ENCODE measurements at regions not wholly inside any gene's neighbourhood (a gene's known extent, or its start where the extent isn't known, plus 50 kb on each side); places are given as distances from the start of the nearest gene placed in this dataset.
"Not testable (repeated sequence)": the region's sequence is repeated elsewhere in the genome, so short reads cannot be mapped to it uniquely, and the experiment has no call there.

DNA sequence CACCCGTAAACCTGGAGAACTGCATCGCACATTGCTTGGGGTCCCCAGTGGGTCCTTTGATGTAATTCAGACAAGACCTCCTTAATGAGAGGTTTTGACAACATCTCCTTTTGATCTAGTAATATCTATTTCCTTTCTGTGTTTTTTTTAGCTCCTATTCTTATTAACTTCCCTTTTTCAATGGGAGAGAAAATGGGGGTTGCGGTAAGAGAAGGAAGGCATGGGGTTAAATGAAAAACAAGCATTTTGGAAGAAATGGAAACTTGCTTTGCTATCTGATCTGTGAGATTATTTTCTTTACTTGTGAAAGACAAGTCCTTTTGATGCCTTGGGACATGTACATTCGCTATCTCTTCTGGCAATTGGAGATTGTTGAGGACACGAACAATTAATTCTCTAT, 418.6 kb upstream of the MAN1A1 start:
- H3K27ac Mint-ChIP-seq = no peak overlapping the region
- no peaks in the 10 kb centered on the region for H3K4me1 Mint-ChIP-seq
- no peaks in the 10 kb centered on the region for H3K9me3 Mint-ChIP-seq
- H3K27me3 Mint-ChIP-seq = peaks cover 4% of the 10 kb centered on the region
- H3K4me3 Mint-ChIP-seq = no peak overlapping the region
- ChIA-PET CTCF (no interaction called here), POLR2A (no interaction called here)
- DNase-seq = no peak
- H3K36me3 Mint-ChIP-seq (ENCODE audit: low read depth) = no peaks in the 10 kb centered on the region

DNA sequence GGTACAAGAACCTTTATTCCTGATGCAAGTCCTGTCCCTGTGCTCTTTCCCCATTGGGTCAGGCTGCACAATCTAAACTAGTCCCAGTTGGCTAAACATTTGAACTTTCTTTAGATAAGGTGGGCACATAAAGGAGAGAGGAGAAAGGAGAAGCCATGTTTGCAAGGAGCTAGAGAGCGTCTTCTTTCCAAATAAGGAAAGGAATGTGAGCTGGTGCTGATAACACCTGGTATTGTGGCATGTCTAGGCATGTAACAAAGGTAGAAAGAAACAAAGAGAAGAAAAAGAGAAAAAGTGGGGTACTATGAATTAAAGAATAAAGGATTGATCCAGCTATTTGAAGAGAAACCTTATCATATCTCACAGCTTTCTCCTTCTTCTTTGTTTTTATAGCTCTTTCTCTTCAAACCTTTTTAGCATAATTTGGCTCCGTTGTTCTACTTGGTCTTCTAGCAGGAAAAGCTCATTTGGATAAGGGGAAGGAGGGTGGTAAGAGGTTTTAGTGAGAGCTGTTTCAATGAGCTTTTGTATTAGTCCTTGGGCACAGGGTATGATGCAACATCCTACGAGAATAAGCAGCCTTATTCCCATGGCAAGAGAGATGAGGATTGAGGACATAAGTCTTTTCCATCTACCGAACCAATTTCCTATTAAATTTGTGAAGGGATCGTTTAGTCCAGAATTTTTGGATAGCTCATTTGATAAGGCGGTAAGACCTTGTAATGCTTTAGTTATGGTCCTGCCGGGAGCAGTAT, 415.5 kb upstream of the MAN1A1 start:
- ChIA-PET POLR2A (no interaction called here), CTCF (no interaction called here)
- Mint-ChIP-seq H3K27me3 (peaks cover 4% of the 10 kb centered on the region), H3K4me3 (no peak overlapping the region), H3K4me1 (no peaks in the 10 kb centered on the region), H3K36me3 (ENCODE audit: low read depth) (no peaks in the 10 kb centered on the region), H3K9me3 (no peaks in the 10 kb centered on the region), H3K27ac (no peak overlapping the region)
- DNase-seq = no peak

DNA sequence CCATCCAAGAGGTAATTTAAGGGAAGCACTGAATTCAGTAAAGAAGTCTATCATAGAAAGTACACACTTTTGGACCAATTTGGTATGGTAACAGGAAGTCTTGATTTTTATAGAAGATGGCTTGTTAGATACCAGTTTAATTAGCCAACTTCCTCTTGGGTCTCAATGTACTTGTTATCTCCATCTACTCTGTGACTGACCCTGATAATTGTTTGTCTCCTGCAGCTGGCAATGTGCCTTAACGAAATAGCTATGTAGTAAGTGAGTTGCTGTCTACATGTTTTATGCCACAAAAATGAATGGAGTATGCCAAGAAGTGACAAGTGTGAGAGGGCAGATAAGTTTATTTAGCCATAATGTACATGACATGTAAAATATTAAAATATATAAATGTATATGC, 410.5 kb upstream of the MAN1A1 start:
- peaks cover 4% of the 10 kb centered on the region for H3K27me3 Mint-ChIP-seq
- DNase-seq = no peak
- ChIA-PET POLR2A (no interaction called here), CTCF (interaction anchor here (0.6 kb wide), 1 partner anchor 396 kb away, joined by 3 read pairs; no protein-coding TSS in a partner anchor)
- H3K4me1 Mint-ChIP-seq = no peaks in the 10 kb centered on the region
- H3K4me3 Mint-ChIP-seq = no peak overlapping the region
- H3K9me3 Mint-ChIP-seq = no peaks in the 10 kb centered on the region
- H3K36me3 Mint-ChIP-seq (ENCODE audit: low read depth) = no peaks in the 10 kb centered on the region
- H3K27ac Mint-ChIP-seq = no peak overlapping the region

DNA sequence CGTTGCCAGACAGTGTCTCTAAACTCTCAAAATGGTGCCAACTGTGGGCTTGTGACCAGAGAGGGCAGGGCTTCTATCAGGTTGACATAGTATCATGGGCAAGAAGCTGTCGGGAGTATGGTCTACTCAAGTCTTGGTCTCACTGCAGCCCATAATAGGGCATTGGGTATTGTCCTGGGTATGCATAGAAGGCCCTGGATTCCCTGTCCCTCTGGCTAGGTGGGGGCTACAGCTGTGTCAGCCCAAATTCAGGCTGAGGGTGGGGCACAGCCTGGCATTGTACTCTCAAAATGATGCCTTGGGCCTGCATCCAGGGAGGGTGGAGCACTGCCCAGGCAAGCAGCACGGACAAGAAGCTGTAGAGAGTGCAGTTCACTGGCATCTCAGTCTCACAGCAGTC, 408.8 kb upstream of the MAN1A1 start:
- Mint-ChIP-seq H3K4me3 (no peak overlapping the region), H3K27ac (no peak overlapping the region), H3K27me3 (no peaks in the 10 kb centered on the region), H3K9me3 (no peaks in the 10 kb centered on the region), H3K36me3 (ENCODE audit: low read depth) (no peaks in the 10 kb centered on the region), H3K4me1 (no peaks in the 10 kb centered on the region)
- CTCF ChIA-PET = no interaction called here
- POLR2A ChIA-PET = no interaction called here
- DNase-seq = no peak

DNA sequence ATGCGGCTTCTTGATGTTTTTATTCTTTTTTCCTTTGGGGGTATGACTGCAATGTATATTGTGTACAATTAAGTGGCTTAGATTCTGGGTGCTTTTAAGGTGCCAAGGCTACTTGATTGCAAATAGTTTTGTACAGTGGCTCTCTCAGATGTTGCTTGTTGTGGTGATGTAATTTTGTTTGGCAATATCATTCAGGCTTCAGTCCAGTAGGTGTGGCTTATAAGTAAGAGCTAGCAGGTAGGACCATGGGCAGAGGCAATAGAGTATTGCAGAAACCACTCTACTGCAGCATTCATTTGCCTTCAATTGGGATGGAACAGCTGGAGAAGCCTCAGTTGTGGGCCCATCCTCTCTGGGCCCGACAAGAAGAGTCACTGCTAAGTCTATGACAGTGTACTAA, 407.9 kb upstream of the MAN1A1 start:
- H3K36me3 Mint-ChIP-seq (ENCODE audit: low read depth) = no peaks in the 10 kb centered on the region
- CTCF ChIA-PET = no interaction called here

DNA sequence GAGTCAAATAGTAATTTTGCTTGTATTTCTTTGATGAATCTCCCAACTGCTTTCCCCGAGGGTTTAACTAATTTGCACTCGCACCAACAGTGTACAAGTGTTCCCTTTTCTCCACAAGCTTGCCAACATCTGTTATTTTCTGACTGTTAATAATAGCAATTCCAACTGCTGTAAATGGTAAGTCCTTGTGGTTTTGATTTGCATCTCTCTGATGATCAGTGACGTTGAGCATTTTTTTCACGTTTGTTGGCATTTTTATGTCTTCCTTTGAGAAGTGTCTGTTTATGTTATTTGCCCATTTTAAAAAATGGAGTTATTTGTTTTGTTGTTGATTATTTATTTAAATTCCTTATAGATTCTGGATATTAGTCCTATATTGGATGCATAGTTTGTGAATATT, 399.8 kb upstream of the MAN1A1 start:
- POLR2A ChIA-PET = no interaction called here
- no peak for DNase-seq
- Mint-ChIP-seq H3K27ac (no peak overlapping the region), H3K27me3 (peaks cover 5% of the 10 kb centered on the region), H3K4me1 (no peaks in the 10 kb centered on the region), H3K36me3 (ENCODE audit: low read depth) (no peaks in the 10 kb centered on the region), H3K4me3 (no peak overlapping the region), H3K9me3 (no peaks in the 10 kb centered on the region)
- CTCF ChIA-PET = no interaction called here

More for the DNA sequence above, 407.9 kb upstream of the MAN1A1 start:
- Mint-ChIP-seq H3K4me3 (no peak overlapping the region), H3K27me3 (no peaks in the 10 kb centered on the region), H3K27ac (no peak overlapping the region), H3K4me1 (no peaks in the 10 kb centered on the region), H3K9me3 (no peaks in the 10 kb centered on the region)
- POLR2A ChIA-PET = no interaction called here
- DNase-seq = no peak

DNA sequence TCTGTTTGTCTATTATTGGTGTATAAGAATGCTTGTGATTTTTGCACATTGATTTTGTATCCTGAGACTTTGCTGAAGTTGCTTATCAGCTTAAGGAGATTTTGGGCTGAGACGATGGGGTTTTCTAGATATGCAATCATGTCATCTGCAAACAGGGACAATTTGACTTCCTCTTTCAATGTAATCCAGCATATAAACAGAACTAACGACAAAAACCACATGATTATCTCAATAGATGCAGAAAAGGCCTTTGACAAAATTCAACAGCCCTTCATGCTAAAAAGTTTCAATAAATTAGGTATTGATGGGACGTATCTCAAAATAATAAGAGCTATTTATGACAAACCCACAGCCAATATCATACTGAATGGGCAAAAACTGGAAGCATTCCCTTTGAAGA, 399.0 kb upstream of the MAN1A1 start:
- H3K36me3 Mint-ChIP-seq (ENCODE audit: low read depth); CTCF ChIA-PET; H3K27ac Mint-ChIP-seq; H3K9me3 Mint-ChIP-seq; H3K4me3 Mint-ChIP-seq; H3K4me1 Mint-ChIP-seq; POLR2A ChIA-PET; DNase-seq; H3K27me3 Mint-ChIP-seq: not testable (repeated sequence)

DNA sequence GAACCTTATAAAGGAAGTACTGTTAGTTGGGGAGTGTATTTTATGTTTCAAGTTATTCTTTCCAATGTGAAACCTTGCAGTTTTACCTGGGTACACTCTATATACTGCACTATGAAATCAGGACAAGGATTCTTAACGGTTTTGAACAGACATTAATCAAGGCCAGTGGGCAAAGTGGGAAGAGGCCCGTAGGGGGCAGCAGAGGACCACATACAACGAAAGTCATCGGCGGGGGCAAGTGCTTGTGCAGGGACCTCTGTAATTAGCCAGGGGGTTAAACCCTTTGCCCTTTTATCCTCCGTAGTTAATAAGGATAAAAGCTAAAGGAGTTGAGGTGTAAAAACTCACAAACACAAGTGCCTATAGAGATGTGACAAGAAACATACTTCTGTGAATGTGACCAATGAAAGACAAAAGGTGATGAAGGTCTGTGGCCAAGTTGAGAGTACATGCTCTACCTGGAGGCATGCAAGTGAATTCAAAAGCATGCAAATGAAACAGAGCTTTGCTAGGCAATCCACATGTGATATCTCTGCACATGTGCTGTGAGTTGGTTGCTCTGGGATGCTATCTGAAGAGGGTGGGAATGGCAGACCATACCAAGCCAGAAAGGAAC, 392.7 kb upstream of the MAN1A1 start:
- POLR2A ChIA-PET = no interaction called here
- Mint-ChIP-seq H3K4me1 (peaks cover 1% of the 10 kb centered on the region), H3K36me3 (ENCODE audit: low read depth) (no peaks in the 10 kb centered on the region), H3K27ac (no peak overlapping the region), H3K27me3 (peaks cover 9% of the 10 kb centered on the region), H3K9me3 (no peaks in the 10 kb centered on the region), H3K4me3 (no peak overlapping the region)
- DNase-seq = peak; percentile 63
- CTCF ChIA-PET = interaction anchor here (0.5 to 1.0 kb wide), 3 partner anchors 91 to 583 kb away, joined by 3 read pairs; no protein-coding TSS in a partner anchor

DNA sequence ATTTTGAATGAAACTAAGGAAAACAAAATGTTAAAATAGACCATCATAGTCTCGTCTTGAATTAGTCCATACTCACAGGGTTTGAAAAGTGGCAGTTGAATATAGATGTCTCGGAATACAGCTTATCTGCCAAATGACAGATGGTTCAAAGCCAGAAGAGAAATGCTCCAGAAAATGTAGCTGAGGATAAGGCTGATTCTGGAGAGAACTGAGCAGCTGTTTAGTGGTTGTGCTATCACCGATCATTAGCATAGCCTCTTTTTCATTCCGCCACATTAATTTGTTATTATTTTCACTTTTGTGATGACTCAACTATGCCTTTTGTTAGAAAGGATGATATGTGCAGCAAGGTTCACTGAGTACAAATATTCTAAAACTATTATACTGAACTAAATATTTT, 390.2 kb upstream of the MAN1A1 start:
- no peak overlapping the region for H3K4me3 Mint-ChIP-seq
- DNase-seq = no peak
- H3K4me1 Mint-ChIP-seq = peaks cover 1% of the 10 kb centered on the region
- no peak overlapping the region for H3K27ac Mint-ChIP-seq
- peaks cover 24% of the 10 kb centered on the region for H3K27me3 Mint-ChIP-seq
- ChIA-PET CTCF (no interaction called here), POLR2A (no interaction called here)
- H3K36me3 Mint-ChIP-seq (ENCODE audit: low read depth) = no peaks in the 10 kb centered on the region
- no peaks in the 10 kb centered on the region for H3K9me3 Mint-ChIP-seq

DNA sequence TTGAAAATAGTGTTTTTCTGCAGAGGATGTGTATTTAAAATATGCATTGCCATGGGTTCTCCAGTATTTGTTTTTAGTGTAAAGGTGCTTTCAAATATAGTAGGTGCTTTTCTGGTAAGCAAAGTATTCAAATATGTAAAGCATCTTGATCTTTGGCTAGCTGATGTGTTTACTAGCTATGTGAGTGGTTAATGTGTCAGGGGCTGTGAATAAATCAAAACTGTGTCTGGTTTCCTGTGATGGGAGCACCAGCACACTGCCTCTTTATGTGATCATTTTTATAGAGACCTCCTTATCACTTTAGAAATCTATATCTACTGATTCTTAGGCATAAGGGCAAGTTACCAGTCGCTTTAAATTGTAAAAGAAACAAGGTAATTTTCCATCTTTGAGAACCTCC, 388.9 kb upstream of the MAN1A1 start:
- CTCF ChIA-PET = interaction anchor here (0.6 kb wide), 1 partner anchor 424 kb away, joined by 4 read pairs; no protein-coding TSS in a partner anchor
- DNase-seq = no peak
- Mint-ChIP-seq H3K36me3 (ENCODE audit: low read depth) (no peaks in the 10 kb centered on the region), H3K4me3 (no peak overlapping the region), H3K9me3 (no peaks in the 10 kb centered on the region), H3K4me1 (peaks cover 1% of the 10 kb centered on the region), H3K27ac (no peak overlapping the region), H3K27me3 (peaks cover 24% of the 10 kb centered on the region)
- POLR2A ChIA-PET = no interaction called here

DNA sequence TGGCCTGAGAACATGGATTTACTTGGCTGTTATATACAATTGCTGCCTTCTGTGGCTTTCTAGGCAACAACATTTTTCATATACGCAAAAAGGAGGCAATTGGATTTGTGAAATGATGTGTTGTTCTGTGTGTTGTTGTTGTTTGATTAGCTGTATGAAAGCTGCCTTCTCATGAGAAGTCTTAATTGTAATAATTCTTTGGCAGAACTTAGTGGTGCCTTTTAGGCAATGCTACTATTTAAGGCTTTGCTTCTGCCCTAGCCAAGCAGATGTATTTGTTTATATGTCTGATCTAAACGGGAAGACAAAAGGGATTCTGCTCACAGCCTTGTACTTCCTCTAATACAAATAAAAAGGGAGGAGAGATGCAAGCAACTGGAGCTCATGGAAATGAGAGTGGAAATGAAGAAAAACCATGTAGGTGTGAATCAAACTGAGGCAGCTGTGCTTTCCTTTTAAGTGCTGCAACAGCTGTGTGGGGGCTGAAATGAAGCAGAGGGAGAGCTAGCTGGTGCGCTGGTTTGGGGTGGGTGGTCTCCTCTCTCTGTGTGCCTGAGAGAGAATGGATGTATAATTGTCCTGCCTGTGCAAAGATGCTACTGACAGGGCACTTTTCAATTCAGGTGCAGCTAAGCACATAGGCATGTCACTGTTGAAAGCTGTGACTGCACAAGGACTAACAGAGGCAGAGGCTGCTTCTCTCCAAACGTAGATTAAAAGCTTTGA, 386.9 kb upstream of the MAN1A1 start:
- H3K4me3 Mint-ChIP-seq = no peak overlapping the region
- POLR2A ChIA-PET = no interaction called here
- CTCF ChIA-PET = no interaction called here

DNA sequence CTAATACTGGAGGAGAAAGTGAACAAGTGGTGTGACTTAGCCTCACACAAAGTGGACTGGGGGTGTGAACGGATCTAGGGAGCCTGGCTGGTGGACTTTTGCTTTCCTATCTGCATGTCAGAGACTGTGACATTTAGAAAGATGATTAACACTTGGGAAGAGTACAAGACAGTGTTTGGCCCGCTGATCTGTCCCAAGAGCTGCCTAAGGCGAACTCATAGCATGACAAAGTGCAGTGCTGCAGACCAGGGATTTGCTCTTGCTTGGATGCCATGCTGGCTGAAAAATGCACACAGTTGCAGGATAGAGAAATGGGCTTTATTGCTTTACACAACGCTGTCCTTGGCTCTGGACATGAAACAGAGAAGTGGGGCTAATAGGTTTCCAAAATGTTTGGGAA, 386.0 kb upstream of the MAN1A1 start:
- CTCF ChIA-PET = no interaction called here
- Mint-ChIP-seq H3K36me3 (ENCODE audit: low read depth) (no peaks in the 10 kb centered on the region), H3K9me3 (no peaks in the 10 kb centered on the region), H3K27me3 (peaks cover 25% of the 10 kb centered on the region), H3K4me1 (no peaks in the 10 kb centered on the region), H3K27ac (no peak overlapping the region), H3K4me3 (no peak overlapping the region)
- no peak for DNase-seq
- POLR2A ChIA-PET = no interaction called here

More for the DNA sequence above, 386.9 kb upstream of the MAN1A1 start:
- no peaks in the 10 kb centered on the region for H3K9me3 Mint-ChIP-seq
- no peaks in the 10 kb centered on the region for H3K36me3 Mint-ChIP-seq (ENCODE audit: low read depth)
- peaks cover 26% of the 10 kb centered on the region for H3K27me3 Mint-ChIP-seq
- no peak overlapping the region for H3K27ac Mint-ChIP-seq
- no peaks in the 10 kb centered on the region for H3K4me1 Mint-ChIP-seq
- no peak for DNase-seq

DNA sequence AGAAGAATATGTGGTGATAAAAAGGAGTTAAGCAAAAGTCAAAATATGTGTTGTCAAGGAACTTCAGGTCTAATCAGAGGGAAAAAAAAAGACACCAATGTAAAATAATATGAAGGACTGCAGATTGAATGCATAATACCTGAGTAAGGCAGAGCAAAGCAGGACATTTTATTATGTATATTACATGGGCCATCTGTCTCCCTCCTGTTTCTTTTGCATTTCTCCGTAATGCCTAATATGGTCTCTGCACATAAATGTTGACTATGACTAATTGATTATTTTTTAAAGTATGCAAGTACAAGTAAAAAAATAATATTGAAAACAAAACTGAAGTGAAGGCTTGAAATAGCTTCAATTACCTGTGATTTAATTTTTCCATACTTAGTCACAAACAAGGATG, 384.7 kb upstream of the MAN1A1 start:
- ChIA-PET POLR2A (no interaction called here), CTCF (no interaction called here)
- no peaks in the 10 kb centered on the region for H3K9me3 Mint-ChIP-seq
- DNase-seq = no peak
- H3K4me1 Mint-ChIP-seq = no peaks in the 10 kb centered on the region
- H3K36me3 Mint-ChIP-seq (ENCODE audit: low read depth) = no peaks in the 10 kb centered on the region
- H3K27me3 Mint-ChIP-seq = peaks cover 23% of the 10 kb centered on the region
- H3K4me3 Mint-ChIP-seq = no peak overlapping the region
- H3K27ac Mint-ChIP-seq = no peak overlapping the region
